SK-N-SH treated with all-trans-retinoic acid at 6 μM for 48 hours (cell line): ENCODE measurements at regions not wholly inside any gene's neighbourhood (a gene's known extent, or its start where the extent isn't known, plus 50 kb on each side); places are given as distances from the start of the nearest gene placed in this dataset.

Source experiments
- ATAC-seq: fragments of 200-7000 bp; cut with Tn5 transposase; 3 replicates; pipeline ENCODE4 v1.9.1; 2020; ENCODE audit warnings: mild to moderate bottlenecking, moderate library complexity
- ARNTL ChIP-seq: fragments of 450-650 bp; formaldehyde crosslinking; IDR thresholded peaks from 2 replicates; pipeline ENCODE4 v1.5.0; 2020; ENCODE audit warnings: low read depth, mild to moderate bottlenecking, moderate library complexity, borderline replicate concordance
- BACH2 ChIP-seq: fragments of 250-450 bp; sonication (Bioruptor Pico); IDR thresholded peaks from 2 replicates; pipeline ENCODE4 v1.9.0; 2021; ENCODE audit warnings: mild to moderate bottlenecking, borderline replicate concordance
- CREB5 ChIP-seq: fragments of 250-450 bp; sonication (Bioruptor Pico); IDR thresholded peaks from 2 replicates; pipeline ENCODE4 v1.5.1; 2020; ENCODE audit warnings: low read depth, mild to moderate bottlenecking, moderate library complexity
- CSDC2 ChIP-seq: fragments of 250-450 bp; sonication (Bioruptor Pico); IDR thresholded peaks from 2 replicates; pipeline ENCODE4 v1.5.0; 2020; ENCODE audit warnings: mild to moderate bottlenecking, moderate library complexity
- ESRRG ChIP-seq: fragments of 250-450 bp; sonication (Bioruptor Pico); IDR thresholded peaks from 2 replicates; pipeline ENCODE4 v1.6.1; 2021; ENCODE audit warnings: mild to moderate bottlenecking
- GLIS3 ChIP-seq: fragments of 250-450 bp; sonication (Bioruptor Pico); IDR thresholded peaks from 2 replicates; pipeline ENCODE4 v1.5.0; 2020; ENCODE audit warnings: mild to moderate bottlenecking, moderate library complexity
- ISL1 ChIP-seq: fragments of 250-450 bp; sonication (Bioruptor Pico); IDR thresholded peaks from 2 replicates; pipeline ENCODE4 v2.1.2; 2022; ENCODE audit warnings: mild to moderate bottlenecking, moderate library complexity
- OSR1 ChIP-seq: fragments of 250-450 bp; sonication (Bioruptor Pico); IDR thresholded peaks from 2 replicates; pipeline ENCODE4 v1.8.0; 2022; ENCODE audit warnings: moderate library complexity, mild to moderate bottlenecking, inconsistent platforms
- PATZ1 ChIP-seq: fragments of 250-450 bp; sonication (Bioruptor Pico); IDR thresholded peaks from 2 replicates; pipeline ENCODE4 v1.8.0; 2020; ENCODE audit warnings: mild to moderate bottlenecking, moderate library complexity, borderline replicate concordance
- POU6F1 ChIP-seq: fragments of 250-450 bp; sonication (Bioruptor Pico); IDR thresholded peaks from 2 replicates; pipeline ENCODE4 v1.8.0; 2021; ENCODE audit warnings: low read depth, mild to moderate bottlenecking, moderate library complexity, borderline replicate concordance
- PPARA ChIP-seq: fragments of 250-450 bp; sonication (Bioruptor Pico); IDR thresholded peaks from 2 replicates; pipeline ENCODE4 v1.5.0; 2020; ENCODE audit warnings: mild to moderate bottlenecking, borderline replicate concordance
- RARB ChIP-seq: fragments of 250-450 bp; sonication (Bioruptor Pico); IDR thresholded peaks from 2 replicates; pipeline ENCODE4 v1.8.0; 2021; ENCODE audit warnings: mild to moderate bottlenecking, moderate library complexity
- SNAI2 ChIP-seq: fragments of 250-450 bp; sonication (Bioruptor Pico); IDR thresholded peaks from 2 replicates; pipeline ENCODE4 v1.5.0; 2020; ENCODE audit warnings: mild to moderate bottlenecking, moderate library complexity
- TCF4 ChIP-seq: fragments of 250-450 bp; sonication (Bioruptor Pico); IDR thresholded peaks from 2 replicates; pipeline ENCODE4 v1.8.0; 2021; ENCODE audit warnings: mild to moderate bottlenecking, moderate library complexity, borderline replicate concordance
- TSHZ2 ChIP-seq: fragments of 250-450 bp; sonication (Bioruptor Pico); IDR thresholded peaks from 2 replicates; pipeline ENCODE4 v1.5.0; 2020; ENCODE audit warnings: mild to moderate bottlenecking, moderate library complexity
- ZC3H10 ChIP-seq: fragments of 250-450 bp; sonication (Bioruptor Pico); IDR thresholded peaks from 2 replicates; pipeline ENCODE4 v1.5.1; 2021; ENCODE audit warnings: mild to moderate bottlenecking, moderate library complexity
- ZFP3 ChIP-seq: fragments of 250-450 bp; sonication (Bioruptor Pico); IDR thresholded peaks from 2 replicates; pipeline ENCODE4 v1.5.0; 2020; ENCODE audit warnings: mild to moderate bottlenecking, moderate library complexity
- ZFP30 ChIP-seq: fragments of 450-650 bp; formaldehyde crosslinking; IDR thresholded peaks from 2 replicates; pipeline ENCODE4 v1.5.0; 2022; ENCODE audit warnings: mild to moderate bottlenecking, moderate library complexity
- ZNF565 ChIP-seq: fragments of 450-650 bp; formaldehyde crosslinking; conservative IDR thresholded peaks from 2 replicates; pipeline ENCODE4 v1.5.0; 2020; ENCODE audit warnings: low read depth, mild to moderate bottlenecking, moderate library complexity
- ZNF70 ChIP-seq: fragments of 450-650 bp; formaldehyde crosslinking; IDR thresholded peaks from 2 replicates; pipeline ENCODE4 v1.5.0; 2020; ENCODE audit warnings: mild to moderate bottlenecking, moderate library complexity
- ZNF8 ChIP-seq: fragments of 450-650 bp; formaldehyde crosslinking; IDR thresholded peaks from 2 replicates; pipeline ENCODE4 v1.5.0; 2020; ENCODE audit warnings: mild to moderate bottlenecking, moderate library complexity

- no peak for TF ChIP-seq TCF4 (CRISPR knock-in tag)
- no peak for TF ChIP-seq ZC3H10 (CRISPR knock-in tag)
- TF ChIP-seq CSDC2 (CRISPR knock-in tag), result no peak
- TF ChIP-seq OSR1, result no peak
- no peak for TF ChIP-seq ZFP30 (CRISPR knock-in tag)
- TF ChIP-seq ZFP3 (CRISPR knock-in tag), result no peak
- TF ChIP-seq ARNTL (CRISPR knock-in tag), result no peak
- TF ChIP-seq SNAI2, result no peak
- no peak for TF ChIP-seq GLIS3 (CRISPR knock-in tag)
- no peak for TF ChIP-seq CREB5 (CRISPR knock-in tag)
- TF ChIP-seq, all 23 proteins: peak for 0
- ATAC-seq, result no peak
Observed at GRCh38 chr11:13862845-13863392, 99.6 kb upstream of the SPON1 start.

GRCh38 chr11:13868710-13869397 lies 93.7 kb upstream of the SPON1 start:
- ATAC-seq, result no peak
- no peak for TF ChIP-seq PPARA (CRISPR knock-in tag)
- TF ChIP-seq ARNTL (CRISPR knock-in tag), result no peak
- TF ChIP-seq ISL1, result no peak
- no peak for TF ChIP-seq GLIS3 (CRISPR knock-in tag)
- TF ChIP-seq ESRRG (CRISPR knock-in tag), result no peak
- no peak for TF ChIP-seq BACH2 (CRISPR knock-in tag)
- TF ChIP-seq ZNF8 (CRISPR knock-in tag), result no peak
- no peak for TF ChIP-seq ZFP3 (CRISPR knock-in tag)
- TF ChIP-seq CREB5 (CRISPR knock-in tag), result no peak
- TF ChIP-seq ZNF70 (CRISPR knock-in tag), result no peak

GRCh38 chr11:13869398-13869886 lies 93.1 kb upstream of the SPON1 start:
- no peak for ATAC-seq
- TF ChIP-seq SNAI2 (no peak), ESRRG (CRISPR knock-in tag) (no peak), GLIS3 (CRISPR knock-in tag) (no peak), POU6F1 (CRISPR knock-in tag) (no peak), ZNF70 (CRISPR knock-in tag) (no peak), ZC3H10 (CRISPR knock-in tag) (no peak), TCF4 (CRISPR knock-in tag) (no peak), ZNF565 (CRISPR knock-in tag) (no peak), OSR1 (no peak)

- ATAC-seq, result no peak
Observed at GRCh38 chr11:13874597-13874996, 87.9 kb upstream of the SPON1 start.

More at GRCh38 chr11:13874597-13874996, 87.9 kb upstream of the SPON1 start:
- TF ChIP-seq ISL1, result no peak
- TF ChIP-seq OSR1, result no peak
- TF ChIP-seq ESRRG (CRISPR knock-in tag), result no peak
- TF ChIP-seq PATZ1 (CRISPR knock-in tag), result no peak
- TF ChIP-seq ZNF8 (CRISPR knock-in tag), result no peak
- no peak for TF ChIP-seq CSDC2 (CRISPR knock-in tag)
- TF ChIP-seq ZC3H10 (CRISPR knock-in tag), result no peak
- TF ChIP-seq ZNF565 (CRISPR knock-in tag), result no peak
- TF ChIP-seq ZFP3 (CRISPR knock-in tag), result no peak
- TF ChIP-seq TSHZ2 (CRISPR knock-in tag), result no peak
- TF ChIP-seq ARNTL (CRISPR knock-in tag), result no peak
- no peak for TF ChIP-seq RARB (CRISPR knock-in tag)
- no peak for TF ChIP-seq ZFP30 (CRISPR knock-in tag)
